HG02938 (cell line): ENCODE measurements at regions not wholly inside any gene's neighbourhood (a gene's known extent, or its start where the extent isn't known, plus 50 kb on each side); places are given as distances from the start of the nearest gene placed in this dataset.

Experiments
- ATAC-seq: cut with Tn5 transposase; IDR thresholded peaks from one replicate; pipeline ENCODE4 v1.9.1; 2021; ENCODE audit warnings: mild to moderate bottlenecking, moderate library complexity; ENCODE audit not compliant: unreplicated experiment

DNA sequence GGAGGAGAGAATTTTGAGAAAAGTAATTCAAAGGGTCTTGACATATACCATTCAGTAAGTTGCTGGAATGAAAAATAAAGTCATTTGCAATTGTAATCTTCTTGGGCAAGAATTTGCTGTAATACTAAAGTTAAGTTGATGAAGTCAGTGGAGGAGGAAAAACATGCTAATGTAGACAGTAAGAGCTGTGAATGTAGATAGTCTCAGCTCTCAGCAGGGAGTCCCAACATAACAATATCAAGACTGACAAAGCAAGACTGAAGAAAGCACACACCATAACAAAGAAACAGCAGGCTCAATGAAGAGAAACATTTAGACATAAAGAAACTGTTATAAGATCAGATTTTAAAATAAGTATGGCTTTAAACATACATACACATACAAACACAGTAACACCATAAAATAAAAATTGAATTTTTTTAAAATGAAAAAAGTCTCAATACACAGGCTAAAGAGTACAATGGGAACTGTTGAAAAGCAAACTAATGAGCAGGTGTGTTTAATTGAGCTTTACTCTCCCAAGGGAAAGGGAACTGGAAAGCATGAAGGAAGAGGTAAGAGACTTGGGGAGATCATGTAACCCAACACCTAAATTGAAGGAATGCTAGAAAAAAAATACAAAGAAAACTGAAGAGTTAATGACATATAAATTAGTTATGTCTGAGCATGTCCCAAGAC lies 336.3 kb upstream of the NCAM2 start:
- no peak for ATAC-seq

DNA sequence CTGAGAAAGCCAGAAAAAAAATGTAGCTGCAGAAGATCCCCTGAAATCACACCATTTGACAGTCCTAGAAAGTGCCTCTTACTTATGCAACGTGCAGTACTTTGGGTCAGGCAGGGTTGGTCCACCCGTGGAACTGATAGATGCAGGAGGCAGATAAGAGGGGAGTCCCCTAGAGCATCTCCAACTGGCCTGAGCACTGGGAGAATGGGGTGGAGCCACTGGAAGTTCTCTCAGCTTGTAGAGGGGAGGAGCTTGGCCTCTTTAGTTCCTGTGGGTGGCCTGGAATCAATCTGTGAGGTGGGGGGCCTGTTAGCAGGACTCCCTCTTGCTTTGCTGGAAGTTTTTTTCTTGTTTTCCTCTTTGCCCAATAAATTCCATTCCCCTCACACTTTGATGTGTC lies 335.7 kb upstream of the NCAM2 start:
- ATAC-seq: no peak

DNA sequence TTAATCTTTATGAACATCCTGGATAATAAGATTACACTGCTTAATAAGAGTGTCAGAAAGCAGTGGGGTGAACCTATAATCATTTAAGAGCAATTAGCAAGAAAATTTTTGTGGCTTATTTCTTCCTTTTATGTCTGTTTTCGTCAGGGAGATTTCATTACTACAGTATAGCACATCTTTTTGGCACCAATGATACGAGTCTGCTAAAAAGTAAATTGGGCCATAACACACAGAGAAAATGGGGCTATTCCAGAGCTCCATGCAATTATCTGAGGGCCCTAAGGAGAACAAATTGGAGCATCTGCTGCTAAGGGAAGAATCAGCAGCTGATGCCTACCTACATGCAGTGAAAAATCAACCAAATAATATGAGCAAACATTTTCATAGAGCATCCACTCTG lies 330.3 kb upstream of the NCAM2 start:
- no peak for ATAC-seq

DNA sequence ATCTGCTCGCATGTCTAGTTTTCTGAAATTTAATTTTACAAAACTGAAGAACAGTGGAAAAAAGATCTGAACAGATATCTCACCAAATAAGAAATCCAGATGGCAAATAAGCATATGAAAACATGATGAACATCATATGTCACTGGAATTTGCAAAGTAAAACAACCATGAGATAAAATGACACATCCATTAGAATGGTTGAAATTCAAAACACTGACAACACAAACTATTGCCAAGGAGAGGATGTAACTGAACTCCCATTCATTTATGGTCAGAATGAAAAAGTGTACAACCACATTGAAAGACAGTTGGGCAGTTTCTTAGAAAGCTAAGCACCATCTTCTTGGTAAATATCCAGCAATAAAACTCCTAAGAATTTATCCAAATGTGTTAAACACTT lies 312.7 kb upstream of the NCAM2 start:
- ATAC-seq: no peak

DNA sequence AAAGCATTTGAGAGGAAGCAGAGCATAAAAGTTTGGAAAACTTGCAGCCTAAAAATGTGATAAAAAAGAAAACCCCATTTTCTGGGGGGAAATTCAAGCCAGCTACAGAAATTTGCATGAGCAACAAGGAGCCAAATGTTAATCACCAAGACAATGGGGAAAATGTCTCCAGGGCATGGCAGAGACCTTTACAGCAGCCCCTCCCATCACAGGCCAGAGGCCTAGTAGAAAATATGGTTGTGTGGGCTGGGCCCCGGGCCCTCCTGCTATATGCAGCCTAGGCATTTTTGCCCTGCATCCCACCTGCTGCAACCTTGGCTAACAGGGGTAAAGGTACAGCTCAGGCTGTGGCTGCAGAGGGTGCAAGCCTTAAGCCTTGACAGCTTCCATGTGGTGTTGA lies 299.6 kb upstream of the NCAM2 start:
- no peak for ATAC-seq

DNA sequence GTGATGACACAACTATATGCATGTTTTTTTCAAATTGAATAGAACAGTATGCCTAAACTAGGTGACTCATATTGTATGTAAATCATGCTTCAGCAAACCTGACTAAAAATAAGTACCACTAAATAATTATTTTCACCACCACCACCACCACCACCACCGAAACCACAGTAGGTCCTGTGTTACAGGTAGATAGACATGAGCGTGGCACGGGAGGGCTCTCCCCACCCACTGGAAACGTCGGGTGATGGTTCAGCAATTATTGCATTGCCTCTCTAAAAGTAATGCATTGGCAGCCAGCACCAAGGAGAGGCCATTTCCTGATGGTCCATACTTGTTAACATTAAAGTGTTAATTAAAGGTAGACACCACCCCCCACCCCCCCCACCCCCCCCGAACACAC lies 297.0 kb upstream of the NCAM2 start:
- ATAC-seq: no peak

DNA sequence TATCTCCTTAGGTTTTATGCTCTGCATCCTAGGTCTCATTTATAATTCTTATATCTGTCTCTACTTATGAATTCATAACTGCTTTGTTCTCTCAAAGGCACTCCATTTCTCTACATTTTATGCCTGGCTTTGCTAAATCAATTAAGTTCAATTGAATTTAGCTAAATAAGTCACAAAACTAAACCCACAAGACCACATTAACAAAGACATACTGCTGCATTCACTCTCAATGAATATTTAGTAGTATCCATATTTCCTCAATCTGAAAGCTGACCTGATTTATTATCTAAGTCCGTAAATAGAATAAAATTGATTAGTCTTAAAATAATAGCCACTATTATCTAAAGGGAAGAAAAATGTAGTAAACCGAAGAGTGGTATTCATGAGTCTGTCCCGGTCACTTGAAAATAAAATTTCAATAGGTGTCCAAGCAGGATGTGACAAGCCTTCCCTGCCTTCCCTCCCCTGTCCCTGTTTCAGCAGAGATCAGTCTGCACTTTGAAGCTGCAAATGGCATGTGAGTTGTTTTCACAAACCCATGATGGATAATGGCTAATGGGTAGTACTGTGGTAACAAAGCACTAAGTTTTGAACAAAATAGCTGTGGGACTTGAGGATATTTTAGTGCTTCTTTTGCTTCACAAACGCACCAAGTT lies 295.0 kb upstream of the NCAM2 start:
- no peak for ATAC-seq

DNA sequence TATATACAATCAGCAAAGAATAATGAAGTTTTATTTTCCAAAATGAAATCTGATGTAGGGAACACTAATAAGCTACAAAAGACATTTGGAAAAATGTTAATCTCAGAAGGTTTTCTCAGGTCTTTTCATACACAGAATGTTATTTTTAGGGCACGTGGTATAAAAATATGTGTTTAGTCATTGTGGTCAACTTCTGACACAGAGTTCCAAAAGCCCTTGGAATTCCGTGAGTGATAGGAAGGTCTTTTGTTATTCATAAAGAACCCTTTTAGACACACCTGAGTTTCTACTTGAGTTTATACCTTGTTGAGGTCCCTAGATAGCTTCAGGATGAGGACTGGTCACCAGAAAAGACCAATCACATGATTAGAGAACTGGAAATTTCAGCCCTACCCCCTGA lies 277.6 kb upstream of the NCAM2 start:
- ATAC-seq: no peak

DNA sequence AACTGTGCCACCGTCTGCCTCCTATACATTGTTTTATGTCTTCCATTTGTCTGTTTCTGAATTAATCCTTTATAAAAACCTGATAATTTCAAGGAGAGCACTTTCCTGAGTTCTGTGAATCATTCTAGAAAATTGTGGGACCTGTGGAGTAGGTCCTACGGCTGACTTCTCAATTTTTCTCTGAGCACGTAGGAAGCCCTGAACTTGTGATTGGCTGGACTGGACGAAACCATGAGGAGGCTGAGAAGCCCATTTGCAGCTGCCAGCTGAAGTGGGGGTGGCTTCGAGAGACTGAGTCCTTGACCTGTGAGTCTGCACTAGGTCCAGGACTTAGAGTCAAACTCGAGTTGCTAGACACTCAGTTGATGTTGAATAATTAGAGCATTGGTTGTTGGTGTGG lies 277.1 kb upstream of the NCAM2 start:
- no peak for ATAC-seq

DNA sequence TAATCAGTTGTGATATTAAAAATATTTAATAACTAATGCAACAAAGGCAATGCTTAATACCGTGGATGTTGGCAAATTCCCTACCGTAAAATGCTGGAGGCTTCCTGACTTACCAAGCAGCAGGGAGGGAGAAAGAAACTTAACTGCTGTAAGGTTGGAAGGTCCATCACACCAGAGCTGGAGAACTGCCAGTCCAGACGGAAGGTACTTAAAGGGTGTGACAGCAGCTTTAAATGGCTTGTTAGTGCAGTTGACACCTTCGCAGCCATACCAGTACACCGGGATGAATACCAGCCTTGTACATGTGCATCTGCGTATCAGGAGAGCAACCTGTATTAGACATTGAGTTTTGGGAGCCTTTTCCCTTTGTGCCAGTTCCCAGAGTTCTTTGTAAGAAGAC lies 269.5 kb upstream of the NCAM2 start:
- no peak for ATAC-seq

DNA sequence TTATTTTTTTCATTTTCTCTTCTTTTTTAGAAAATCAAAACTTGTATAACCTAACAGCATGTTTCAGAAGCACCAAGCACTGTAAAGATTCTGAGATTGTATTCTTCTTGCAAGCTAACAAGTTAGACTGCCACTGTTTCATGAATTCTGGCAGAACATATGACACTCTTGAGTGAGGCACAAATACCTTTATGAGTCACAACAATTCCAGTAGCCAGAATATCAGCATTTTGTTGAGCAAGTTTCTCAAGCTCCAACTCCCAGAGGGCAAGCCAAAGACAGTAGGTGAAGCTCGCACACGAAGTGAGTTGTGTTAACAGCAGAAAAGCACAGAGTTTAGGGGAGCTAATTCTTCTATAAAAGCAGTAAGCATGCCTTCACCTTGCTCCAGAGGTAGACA lies 268.8 kb upstream of the NCAM2 start:
- no peak for ATAC-seq

DNA sequence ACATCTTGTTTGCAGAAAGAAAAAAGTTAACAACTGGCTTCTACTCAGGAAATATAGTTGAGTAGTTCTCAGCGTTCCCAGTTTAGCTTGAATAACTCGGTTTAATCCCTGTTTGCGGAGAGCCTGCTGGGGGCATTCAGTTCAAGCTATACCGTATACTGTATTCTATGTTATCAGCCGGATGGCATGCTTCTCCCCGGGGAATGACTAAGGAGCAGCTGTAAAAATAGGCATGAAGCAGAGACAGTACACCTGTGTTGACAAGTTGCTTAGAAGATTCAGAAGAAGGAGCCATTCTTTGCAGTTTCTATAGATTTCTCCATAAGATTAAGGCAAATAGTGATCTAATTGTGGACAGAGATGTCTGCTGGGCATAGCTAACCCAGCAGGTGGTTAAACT lies 267.8 kb upstream of the NCAM2 start:
- no peak for ATAC-seq

DNA sequence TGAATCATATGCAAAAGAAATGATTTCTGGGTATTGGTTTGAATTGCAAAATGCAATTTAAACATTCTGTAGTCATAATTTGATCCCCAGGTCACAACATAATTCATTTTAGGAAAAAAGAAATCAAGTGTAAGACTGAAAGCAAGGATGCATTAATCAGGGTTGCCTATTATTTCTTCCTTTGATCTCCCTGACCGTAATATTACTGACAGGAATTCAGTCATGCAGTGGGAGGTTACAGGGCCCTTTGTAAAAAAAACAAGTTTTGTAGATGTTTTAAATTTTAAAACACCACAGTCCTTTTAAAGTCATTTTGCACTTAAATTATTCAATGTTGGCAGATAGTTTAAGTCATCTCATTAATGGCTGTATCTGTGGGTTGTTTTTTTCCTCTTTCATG lies 263.0 kb upstream of the NCAM2 start:
- no peak for ATAC-seq

DNA sequence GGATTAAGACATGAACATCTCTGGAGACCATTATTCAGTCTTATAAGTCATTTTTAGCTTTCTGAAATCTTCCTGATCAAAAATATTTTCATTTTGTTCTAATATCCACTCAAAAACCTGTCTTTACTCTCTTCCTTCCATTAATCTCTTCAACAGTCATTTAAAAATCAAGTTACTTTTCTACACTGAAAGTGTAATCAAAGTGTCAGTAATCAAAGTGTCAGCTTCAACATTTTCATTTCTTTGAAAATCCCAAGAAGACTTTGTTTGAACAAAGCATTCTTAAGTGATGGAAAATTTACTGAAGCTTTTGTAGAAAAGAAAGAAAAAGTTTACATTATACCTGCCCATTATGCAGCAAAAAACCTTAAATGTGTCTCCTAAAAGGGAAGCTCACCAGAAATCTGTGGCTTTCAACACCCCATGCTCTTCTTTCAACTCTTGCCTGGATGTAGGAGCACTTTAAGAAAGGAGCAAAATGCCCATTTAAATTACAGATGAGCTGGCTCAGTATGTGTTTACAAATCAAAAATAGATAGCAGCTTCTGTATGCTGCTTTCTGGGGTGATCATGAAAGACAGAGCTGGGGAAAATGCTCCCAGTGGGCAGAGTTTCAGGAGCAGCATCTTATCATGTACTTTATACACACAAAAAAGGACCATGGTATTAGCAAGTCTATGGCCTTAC lies 260.8 kb upstream of the NCAM2 start:
- ATAC-seq: no peak

DNA sequence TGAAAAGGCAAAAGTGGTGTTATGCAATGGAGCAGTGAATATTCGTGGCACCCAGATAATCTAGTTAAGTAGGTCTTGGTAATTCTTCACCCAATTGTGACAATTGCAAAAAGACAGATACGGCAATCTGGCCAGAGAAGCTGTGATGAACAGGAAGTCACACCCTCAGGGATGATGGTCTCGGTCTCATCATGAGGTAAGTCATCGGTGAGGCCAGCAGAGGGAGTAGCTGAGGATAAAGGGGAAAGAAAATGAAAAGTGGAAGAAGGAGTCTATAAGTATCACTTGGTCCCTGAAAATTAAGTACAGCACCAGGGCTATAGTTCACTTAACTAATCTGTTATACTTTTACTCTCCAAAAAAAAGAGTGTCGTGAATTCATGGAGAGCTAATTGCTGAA lies 258.8 kb upstream of the NCAM2 start:
- no peak for ATAC-seq

DNA sequence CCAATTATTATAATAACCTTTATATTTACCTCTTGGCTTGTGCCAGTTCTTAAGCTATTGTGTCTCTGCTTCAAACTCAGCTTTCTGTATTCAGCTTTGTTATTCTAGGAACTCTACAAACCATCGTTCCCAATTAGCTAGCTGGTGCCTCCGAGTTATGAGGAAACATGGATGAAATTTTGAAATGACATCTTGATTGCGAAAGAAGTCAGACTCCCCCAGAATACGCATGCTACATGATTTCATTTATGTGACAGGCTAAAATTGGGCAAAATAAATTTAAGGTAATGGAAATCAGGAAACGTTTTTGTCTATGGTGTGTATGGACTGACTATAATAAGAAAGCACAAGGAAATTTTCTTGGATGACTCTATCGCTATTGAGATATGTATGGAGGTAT lies 256.8 kb upstream of the NCAM2 start:
- no peak for ATAC-seq

DNA sequence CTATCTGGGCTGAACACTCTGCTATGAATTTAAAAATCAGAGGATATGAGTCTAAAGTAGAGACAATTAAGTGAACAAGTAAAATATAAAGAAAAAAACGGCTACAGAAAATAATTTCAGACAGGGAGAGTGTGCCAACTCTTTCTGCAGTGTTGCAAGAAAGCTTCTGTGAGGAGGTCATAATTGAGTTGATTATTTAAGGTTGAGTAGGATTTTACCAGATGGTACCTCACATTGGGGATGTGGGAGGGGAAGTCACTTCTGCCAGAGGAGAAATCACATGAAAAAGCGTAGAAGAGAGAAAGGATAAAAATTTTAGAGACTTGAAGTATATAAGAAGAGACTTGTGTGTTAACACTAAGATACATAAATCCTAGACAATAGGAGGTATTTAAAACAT lies 238.0 kb upstream of the NCAM2 start:
- no peak for ATAC-seq

DNA sequence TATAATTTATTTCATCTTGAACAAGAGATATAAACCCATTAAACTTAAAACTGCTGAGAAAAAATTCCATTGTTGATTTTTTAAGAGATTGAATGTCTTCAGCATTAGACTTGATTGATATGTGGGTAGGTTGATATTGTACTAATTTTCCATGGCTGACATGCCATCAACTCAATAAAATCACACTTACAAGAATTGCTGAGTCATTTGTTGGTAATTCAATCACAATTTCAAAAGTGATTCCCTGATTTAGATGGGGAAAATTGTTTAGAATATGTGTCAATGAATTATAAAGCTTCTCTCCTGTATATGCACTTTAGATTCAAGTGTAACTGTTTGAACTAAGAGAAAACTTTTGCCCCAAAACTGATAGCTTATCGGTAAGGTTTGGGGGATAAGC lies 223.5 kb upstream of the NCAM2 start:
- no peak for ATAC-seq

DNA sequence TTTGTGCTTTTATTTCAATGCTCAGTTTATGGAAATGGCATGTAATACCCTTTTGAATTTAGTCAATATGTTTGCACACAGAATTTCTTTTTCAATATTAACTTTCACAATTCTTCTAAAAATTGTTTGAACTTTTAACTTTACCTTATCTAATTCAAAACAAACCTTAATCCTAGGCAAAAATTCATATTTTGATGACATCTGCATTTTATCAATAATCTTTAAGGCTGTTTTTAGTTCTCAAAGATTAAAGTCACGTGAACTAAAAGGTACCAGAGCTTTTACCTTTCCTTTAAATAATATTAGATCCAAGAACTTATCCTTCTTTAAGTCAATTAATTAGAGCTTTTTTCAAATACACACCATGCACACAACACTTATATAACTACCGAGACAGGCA lies 218.9 kb upstream of the NCAM2 start:
- ATAC-seq: no peak

DNA sequence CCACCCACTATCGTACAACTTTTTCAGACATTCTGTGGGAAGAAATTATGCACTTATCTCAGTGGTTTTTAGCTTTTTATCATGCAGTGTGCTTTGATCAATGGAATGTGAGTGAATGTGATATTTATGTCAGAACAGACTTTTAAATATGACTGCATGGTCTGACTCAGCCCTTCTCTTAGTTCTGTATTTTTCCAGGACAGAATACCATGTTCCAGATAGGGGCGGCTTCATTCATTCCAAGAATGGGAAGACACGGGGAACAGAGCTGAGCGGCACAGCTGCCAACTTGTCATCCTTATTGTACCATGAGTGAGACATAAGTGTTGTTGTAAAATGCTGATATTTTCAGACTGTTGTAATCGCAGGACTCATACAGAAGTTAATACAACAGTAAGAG lies 214.6 kb upstream of the NCAM2 start:
- no peak for ATAC-seq

DNA sequence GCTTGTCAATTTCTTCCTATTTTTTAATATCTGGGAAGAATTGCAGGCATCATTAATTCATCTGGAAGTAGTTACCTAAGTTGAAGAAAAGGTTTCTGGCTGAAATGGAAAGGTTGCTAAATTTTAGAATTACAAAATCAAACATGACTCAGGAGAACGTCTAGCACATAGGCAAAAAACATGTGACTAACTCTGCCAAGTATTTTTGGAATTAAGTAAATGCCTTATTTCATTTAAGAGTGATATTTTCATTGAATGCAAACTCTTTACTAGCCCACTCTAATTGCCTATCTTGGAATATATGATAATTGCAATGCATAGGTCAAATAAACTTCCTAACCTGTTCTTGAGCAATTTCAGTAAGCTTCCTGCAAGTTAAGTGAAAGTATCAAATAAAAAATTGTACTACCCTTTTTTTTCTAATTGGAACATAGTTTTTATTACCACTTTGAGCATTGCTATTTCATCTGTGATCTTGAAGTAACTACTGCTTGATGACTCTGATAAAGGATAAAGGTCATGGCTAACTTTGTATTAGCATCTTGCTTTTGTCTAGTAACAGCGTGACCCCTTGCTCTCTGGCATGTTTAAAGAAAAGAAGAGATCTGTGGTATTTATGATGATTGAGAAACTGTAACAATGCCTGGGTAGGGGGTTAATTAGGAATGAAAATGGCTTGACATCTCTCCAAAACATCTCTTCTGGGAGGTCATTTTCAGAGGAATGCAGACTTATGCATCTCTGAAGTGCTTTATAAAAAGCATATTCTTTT lies 208.3 kb upstream of the NCAM2 start:
- no peak for ATAC-seq

DNA sequence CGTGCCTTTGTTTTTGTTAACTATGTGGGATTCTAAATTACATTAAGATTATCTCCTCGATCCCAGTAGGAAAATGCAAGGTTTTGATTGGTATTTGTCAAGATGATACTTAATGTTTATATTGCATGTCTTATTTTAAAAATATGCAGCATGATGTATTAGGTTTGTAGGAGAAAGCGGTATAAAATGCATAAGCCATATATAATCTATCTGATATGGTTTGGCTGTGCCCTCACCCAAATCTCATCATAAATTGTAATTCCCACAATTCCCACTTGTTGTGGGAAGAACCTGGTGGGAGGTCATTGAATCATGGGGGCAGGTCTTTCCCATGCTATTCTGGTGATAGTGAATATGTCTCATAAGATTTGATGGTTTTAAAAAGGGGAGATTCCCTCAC lies 198.1 kb upstream of the NCAM2 start:
- ATAC-seq: no peak
